HL-60 (cell line): ENCODE measurements at regions not wholly inside any gene's neighbourhood (a gene's known extent, or its start where the extent isn't known, plus 50 kb on each side); places are given as distances from the start of the nearest gene placed in this dataset.

Source experiments
- DNase-seq, 2 experiments: peaks; one replicate each; pipeline ENCODE4 v3.0.0-alpha.2; 2010 to 2020; ENCODE audit warnings: low read depth in 1 of 2, low spot score in 1 of 2
- H3K27ac ChIP-seq: fragments of 250-450 bp; sonication (Bioruptor Pico); replicated peaks from 2 replicates; pipeline ENCODE4 v1.5.1; 2020; ENCODE audit warnings: mild to moderate bottlenecking, moderate library complexity
- H3K27me3 ChIP-seq: fragments of 250-450 bp; sonication (Bioruptor Pico); 2 replicates; pipeline ENCODE4 v1.5.1; 2021; ENCODE audit warnings: mild to moderate bottlenecking, moderate library complexity; ENCODE audit not compliant: insufficient read depth, poor library complexity, severe bottlenecking
- H3K4me3 ChIP-seq: replicated peaks from 2 replicates; pipeline ENCODE4 v1.5.1; 2011; ENCODE audit warnings: mild to moderate bottlenecking, control low read depth, low read length; ENCODE audit not compliant: insufficient read depth
- GABPA ChIP-seq: IDR thresholded peaks from 2 replicates; pipeline ENCODE4 v1.6.1; 2012; ENCODE audit warnings: low read depth
- POLR2AphosphoS5 ChIP-seq: IDR thresholded peaks from 2 replicates; pipeline ENCODE4 v1.6.1; 2012; ENCODE audit warnings: low read depth
- REST ChIP-seq: IDR thresholded peaks from 2 replicates; pipeline ENCODE4 v1.6.1; 2012; ENCODE audit warnings: low read depth; ENCODE audit not compliant: insufficient replicate concordance
- SPI1 ChIP-seq: IDR thresholded peaks from 2 replicates; pipeline ENCODE4 v1.6.1; 2012; ENCODE audit warnings: low read depth, mild to moderate bottlenecking, borderline replicate concordance
- TF ChIP-seq, protein P1 (sequence below): IDR thresholded peaks from one replicate; pipeline ENCODE4 v1.5.1; 2011; ENCODE audit warnings: low read length, control low read depth, inconsistent platforms; ENCODE audit not compliant: insufficient read depth

DNA sequence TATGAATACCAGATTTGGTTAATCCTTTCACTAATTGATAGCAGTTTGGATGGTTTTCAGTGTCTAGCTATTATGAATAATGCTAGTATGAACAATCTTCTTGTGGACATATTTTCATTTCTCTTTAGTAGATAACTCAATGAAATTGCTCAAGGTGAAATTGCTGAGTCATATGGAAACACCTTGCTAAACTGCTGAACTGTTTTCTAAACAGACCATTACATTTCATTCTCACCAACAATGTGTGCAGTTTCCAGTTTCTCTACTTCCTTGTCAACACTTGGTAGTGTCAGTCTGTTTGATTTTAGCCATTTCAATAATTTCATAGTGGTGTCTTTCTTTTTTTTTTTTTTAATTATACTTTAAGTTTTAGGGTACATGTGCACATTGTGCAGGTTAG, 250.0 kb downstream of the HRH4 start:
- H3K4me3 ChIP-seq, result no peak overlapping the region
- no peak for DNase-seq
- peaks cover 6% of the 10 kb centered on the region for H3K27me3 ChIP-seq
- TF ChIP-seq GABPA, result no peak
- no peak for TF ChIP-seq SPI1
- TF ChIP-seq REST, result no peak
- TF ChIP-seq POLR2AphosphoS5, result no peak
- TF ChIP-seq, protein P1, sequence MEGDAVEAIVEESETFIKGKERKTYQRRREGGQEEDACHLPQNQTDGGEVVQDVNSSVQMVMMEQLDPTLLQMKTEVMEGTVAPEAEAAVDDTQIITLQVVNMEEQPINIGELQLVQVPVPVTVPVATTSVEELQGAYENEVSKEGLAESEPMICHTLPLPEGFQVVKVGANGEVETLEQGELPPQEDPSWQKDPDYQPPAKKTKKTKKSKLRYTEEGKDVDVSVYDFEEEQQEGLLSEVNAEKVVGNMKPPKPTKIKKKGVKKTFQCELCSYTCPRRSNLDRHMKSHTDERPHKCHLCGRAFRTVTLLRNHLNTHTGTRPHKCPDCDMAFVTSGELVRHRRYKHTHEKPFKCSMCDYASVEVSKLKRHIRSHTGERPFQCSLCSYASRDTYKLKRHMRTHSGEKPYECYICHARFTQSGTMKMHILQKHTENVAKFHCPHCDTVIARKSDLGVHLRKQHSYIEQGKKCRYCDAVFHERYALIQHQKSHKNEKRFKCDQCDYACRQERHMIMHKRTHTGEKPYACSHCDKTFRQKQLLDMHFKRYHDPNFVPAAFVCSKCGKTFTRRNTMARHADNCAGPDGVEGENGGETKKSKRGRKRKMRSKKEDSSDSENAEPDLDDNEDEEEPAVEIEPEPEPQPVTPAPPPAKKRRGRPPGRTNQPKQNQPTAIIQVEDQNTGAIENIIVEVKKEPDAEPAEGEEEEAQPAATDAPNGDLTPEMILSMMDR, result no peak
- H3K27ac ChIP-seq, result no peak overlapping the region

GRCh38 chr18:24719791-24720190, 259.4 kb downstream of the HRH4 start:
- DNase-seq, result no peak
- Histone ChIP-seq H3K4me3 (no peak overlapping the region), H3K27me3 (peaks cover 21% of the 10 kb centered on the region), H3K27ac (no peak overlapping the region)
- TF ChIP-seq GABPA, result no peak
- TF ChIP-seq, protein P1, result no peak
- no peak for TF ChIP-seq SPI1
- no peak for TF ChIP-seq POLR2AphosphoS5
- no peak for TF ChIP-seq REST

- no peak for DNase-seq
- Histone ChIP-seq H3K27me3 (peaks cover 21% of the 10 kb centered on the region), H3K27ac (no peak overlapping the region), H3K4me3 (no peak overlapping the region)
- TF ChIP-seq SPI1, result no peak
- no peak for TF ChIP-seq REST
- TF ChIP-seq GABPA, result no peak
- no peak for TF ChIP-seq POLR2AphosphoS5
- TF ChIP-seq, protein P1, result no peak
Observed at GRCh38 chr18:24721388-24721787, 261.0 kb downstream of the HRH4 start.
